ENCODE measurements at regions not wholly inside any gene's neighbourhood (a gene's known extent, or its start where the extent isn't known, plus 50 kb on each side); places are given as distances from the start of the nearest gene placed in this dataset.

- H3K4me3 ChIP-seq (replicated peaks; ENCODE audit: insufficient read depth, low read length): no peak overlapping the region
- TF ChIP-seq REST (IDR thresholded peaks at IDR 0.05; ENCODE audit: insufficient replicate concordance, low read depth) (no peak), CTCF (IDR thresholded peaks at IDR 0.05; ENCODE audit: insufficient read depth, low read length) (no peak), POLR2AphosphoS5 (IDR thresholded peaks at IDR 0.05; ENCODE audit: low read depth) (no peak), GABPA (IDR thresholded peaks at IDR 0.05; ENCODE audit: low read depth) (no peak), SPI1 (IDR thresholded peaks at IDR 0.05; ENCODE audit: borderline replicate concordance, low read depth) (no peak)
- no peaks in the 10 kb centered on the region for H3K27me3 ChIP-seq (ENCODE audit: insufficient read depth, poor library complexity, severe bottlenecking)
- DNase-seq (ENCODE audit: low read depth in 1 of 2, low spot score in 1 of 2): no peak
- no peak overlapping the region for H3K27ac ChIP-seq (replicated peaks)
Observed at GRCh38 chr15:62476163-62476562, 311.1 kb upstream of the C2CD4B start.

GRCh38 chr15:62477929-62478328 is 312.8 kb upstream of the C2CD4B start:
- no peak for TF ChIP-seq POLR2AphosphoS5 (IDR thresholded peaks at IDR 0.05; ENCODE audit: low read depth)
- no peak for TF ChIP-seq REST (IDR thresholded peaks at IDR 0.05; ENCODE audit: insufficient replicate concordance, low read depth)
- TF ChIP-seq CTCF (IDR thresholded peaks at IDR 0.05; ENCODE audit: insufficient read depth, low read length): no peak
- no peak for TF ChIP-seq SPI1 (IDR thresholded peaks at IDR 0.05; ENCODE audit: borderline replicate concordance, low read depth)
- TF ChIP-seq GABPA (IDR thresholded peaks at IDR 0.05; ENCODE audit: low read depth): no peak
- Histone ChIP-seq H3K4me3 (replicated peaks; ENCODE audit: insufficient read depth, low read length) (no peak overlapping the region), H3K27me3 (ENCODE audit: insufficient read depth, poor library complexity, severe bottlenecking) (no peaks in the 10 kb centered on the region), H3K27ac (replicated peaks) (no peak overlapping the region)
- no peak for DNase-seq (ENCODE audit: low read depth in 1 of 2, low spot score in 1 of 2)

- Histone ChIP-seq H3K4me3 (replicated peaks; ENCODE audit: insufficient read depth, low read length) (no peak overlapping the region), H3K27me3 (ENCODE audit: insufficient read depth, poor library complexity, severe bottlenecking) (no peaks in the 10 kb centered on the region), H3K27ac (replicated peaks) (no peak overlapping the region)
- TF ChIP-seq CTCF (IDR thresholded peaks at IDR 0.05; ENCODE audit: insufficient read depth, low read length): no peak
- no peak for TF ChIP-seq POLR2AphosphoS5 (IDR thresholded peaks at IDR 0.05; ENCODE audit: low read depth)
- TF ChIP-seq SPI1 (IDR thresholded peaks at IDR 0.05; ENCODE audit: borderline replicate concordance, low read depth): no peak
- TF ChIP-seq GABPA (IDR thresholded peaks at IDR 0.05; ENCODE audit: low read depth): no peak
- TF ChIP-seq REST (IDR thresholded peaks at IDR 0.05; ENCODE audit: insufficient replicate concordance, low read depth): no peak
- peak in 1 of 2 experiments; percentile 13 for DNase-seq (ENCODE audit: low read depth in 1 of 2, low spot score in 1 of 2)
Observed at GRCh38 chr15:62482785-62483429, 317.8 kb upstream of the C2CD4B start.
